HG02642 (cell line): ENCODE measurements at regions not wholly inside any gene's neighbourhood (a gene's known extent, or its start where the extent isn't known, plus 50 kb on each side); places are given as distances from the start of the nearest gene placed in this dataset.

ENCODE experiments used
- ATAC-seq: cut with Tn5 transposase; IDR thresholded peaks from one replicate; pipeline ENCODE4 v1.9.1; 2021; ENCODE audit warnings: mild to moderate bottlenecking; ENCODE audit not compliant: unreplicated experiment, poor library complexity

GRCh38 chr1:164953815-164954214 is 394.8 kb downstream of the PBX1 start:
- ATAC-seq, result no peak

- ATAC-seq, result no peak
Observed at GRCh38 chr1:164953098-164953497, 394.1 kb downstream of the PBX1 start.

GRCh38 chr1:164951508-164951907 is 392.5 kb downstream of the PBX1 start:
- no peak for ATAC-seq

- no peak for ATAC-seq
Observed at GRCh38 chr1:164950541-164950986, 391.6 kb downstream of the PBX1 start.

- ATAC-seq, result no peak
Observed at GRCh38 chr1:164949771-164950471, 390.9 kb downstream of the PBX1 start.

- ATAC-seq, result no peak
Observed at GRCh38 chr1:164948101-164948500, 389.1 kb downstream of the PBX1 start.

- no peak for ATAC-seq
Observed at GRCh38 chr1:164937291-164937690, 378.3 kb downstream of the PBX1 start.

- no peak for ATAC-seq
Observed at GRCh38 chr1:164932580-164932979, 373.6 kb downstream of the PBX1 start.

- no peak for ATAC-seq
Observed at GRCh38 chr1:164930833-164931232, 371.8 kb downstream of the PBX1 start.

GRCh38 chr1:164930241-164930640 is 371.3 kb downstream of the PBX1 start:
- ATAC-seq, result no peak

- no peak for ATAC-seq
Observed at GRCh38 chr1:164928232-164928812, 369.3 kb downstream of the PBX1 start.

GRCh38 chr1:164926107-164926506 is 367.1 kb downstream of the PBX1 start:
- no peak for ATAC-seq

- ATAC-seq, result no peak
Observed at GRCh38 chr1:164922585-164922984, 363.6 kb downstream of the PBX1 start.

GRCh38 chr1:164921493-164921892 is 362.5 kb downstream of the PBX1 start:
- no peak for ATAC-seq

GRCh38 chr1:164918140-164918539 is 359.2 kb downstream of the PBX1 start:
- no peak for ATAC-seq

GRCh38 chr1:164914208-164914607 is 355.2 kb downstream of the PBX1 start:
- no peak for ATAC-seq

- ATAC-seq, result no peak
Observed at GRCh38 chr1:164912290-164912689, 353.3 kb downstream of the PBX1 start.

GRCh38 chr1:164910671-164911070 is 351.7 kb downstream of the PBX1 start:
- no peak for ATAC-seq

GRCh38 chr1:164907666-164908065 is 348.7 kb downstream of the PBX1 start:
- no peak for ATAC-seq

GRCh38 chr1:164905869-164906268 is 346.9 kb downstream of the PBX1 start:
- no peak for ATAC-seq

- no peak for ATAC-seq
Observed at GRCh38 chr1:164902491-164902890, 343.5 kb downstream of the PBX1 start.
